RCC 7860 (cell line): ENCODE measurements at regions not wholly inside any gene's neighbourhood (a gene's known extent, or its start where the extent isn't known, plus 50 kb on each side); places are given as distances from the start of the nearest gene placed in this dataset.
"Not testable (repeated sequence)": the region's sequence is repeated elsewhere in the genome, so short reads cannot be mapped to it uniquely, and the experiment has no call there.

Experiments used
- DNase-seq: peaks from one replicate; pipeline ENCODE4 v3.0.0-alpha.2; 2015; ENCODE audit warnings: low spot score
- FAIRE-seq: peaks from 2 replicates; lab custom pipeline; 2012; peaks lifted over from hg19 to GRCh38; lab: Jason Lieb, UNC

DNA sequence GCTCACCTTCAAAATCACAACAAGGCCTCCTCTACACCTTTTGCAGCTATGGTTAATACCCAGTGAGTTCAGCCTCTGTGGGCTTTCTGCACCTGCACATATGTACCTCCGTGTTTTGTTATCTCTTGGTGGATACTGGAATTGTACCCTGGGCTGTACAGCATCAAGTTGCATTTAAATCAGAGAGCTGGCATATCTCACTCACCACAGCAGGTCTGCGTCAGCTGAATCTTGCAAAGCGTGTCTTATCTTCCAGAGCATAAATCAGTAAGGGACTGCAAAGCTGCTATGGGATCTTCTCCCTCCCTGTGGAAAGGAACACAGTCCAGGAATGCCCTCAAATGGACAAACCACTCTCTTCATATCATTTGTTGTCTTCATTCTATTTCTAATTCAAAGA, 1048.7 kb downstream of the UQCRFS1 start:
- FAIRE-seq = no peak
- DNase-seq = no peak

DNA sequence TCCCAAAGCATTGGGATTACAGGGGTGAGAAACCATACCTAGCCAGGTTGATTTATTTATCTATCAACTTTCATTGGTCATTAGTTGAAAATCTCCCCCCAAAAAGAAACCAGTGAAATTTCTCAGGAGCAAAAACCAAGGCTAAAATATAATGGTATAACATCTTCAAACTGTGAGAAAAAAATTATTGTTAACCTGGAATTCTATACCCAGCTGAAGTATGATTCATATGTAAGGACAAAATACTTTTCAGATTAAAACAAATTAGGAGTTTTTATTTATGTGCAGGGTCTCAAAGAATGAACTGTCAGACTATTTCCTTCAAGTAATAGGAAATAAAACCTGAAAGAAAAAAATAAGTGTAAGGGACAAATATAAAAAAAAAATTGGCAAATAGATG, 1053.9 kb downstream of the UQCRFS1 start:
- DNase-seq (no peak), FAIRE-seq (no peak)

DNA sequence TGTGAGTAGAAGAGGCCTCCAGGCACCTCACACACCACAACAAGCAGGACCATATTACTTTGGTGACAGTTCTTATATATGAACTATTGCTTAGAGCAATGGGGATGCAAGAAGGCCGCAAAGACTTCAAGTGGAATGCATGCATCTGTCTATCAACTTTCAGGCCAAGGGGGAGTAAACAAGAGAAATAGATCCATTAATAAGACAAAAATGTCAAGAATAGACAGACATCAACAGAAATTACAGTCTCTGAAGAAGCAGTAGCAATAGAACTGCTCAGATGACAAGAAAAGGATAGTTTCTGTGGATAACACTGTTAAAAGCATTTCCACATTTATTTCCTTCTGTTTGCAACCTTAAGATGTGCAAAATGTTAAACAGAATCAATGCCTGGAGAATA, 1057.7 kb downstream of the UQCRFS1 start:
- FAIRE-seq = no peak
- DNase-seq = no peak

- FAIRE-seq (no peak), DNase-seq (no peak)
These were observed 1058.9 kb downstream of the UQCRFS1 start for GRCh38 chr19:28154077-28154476.

- FAIRE-seq (no peak), DNase-seq (no peak)
These were observed 1059.8 kb downstream of the UQCRFS1 start for GRCh38 chr19:28153123-28153522.

GRCh38 chr19:28152195-28152594, 1060.8 kb downstream of the UQCRFS1 start:
- FAIRE-seq (no peak), DNase-seq (no peak)

DNA sequence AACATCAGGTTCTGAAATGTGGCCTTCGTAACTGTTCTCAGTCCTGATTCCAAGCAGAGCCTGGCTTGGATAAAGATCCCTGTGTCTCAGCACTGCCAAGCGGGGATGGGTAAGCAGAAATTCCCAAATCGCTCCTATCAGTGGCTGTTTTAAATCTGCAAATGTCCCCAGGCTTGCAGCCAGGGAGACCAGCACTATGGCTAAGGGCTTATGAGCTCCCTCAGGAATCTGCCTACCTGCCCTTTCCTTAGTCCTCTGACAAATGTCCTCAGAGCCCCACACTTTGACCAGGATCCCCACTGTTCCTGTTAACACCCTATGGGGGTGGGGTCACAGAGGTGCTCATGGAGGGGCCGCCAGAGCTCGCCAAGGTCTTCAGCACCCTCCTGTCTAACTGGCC, 1062.8 kb downstream of the UQCRFS1 start:
- FAIRE-seq (no peak), DNase-seq (no peak)

GRCh38 chr19:28148554-28148953, 1064.4 kb downstream of the UQCRFS1 start:
- DNase-seq (no peak), FAIRE-seq (no peak)

GRCh38 chr19:28142258-28142657, 1070.7 kb downstream of the UQCRFS1 start:
- FAIRE-seq (no peak), DNase-seq (no peak)

GRCh38 chr19:28140201-28140600, 1072.8 kb downstream of the UQCRFS1 start:
- no peak for FAIRE-seq
- no peak for DNase-seq

DNA sequence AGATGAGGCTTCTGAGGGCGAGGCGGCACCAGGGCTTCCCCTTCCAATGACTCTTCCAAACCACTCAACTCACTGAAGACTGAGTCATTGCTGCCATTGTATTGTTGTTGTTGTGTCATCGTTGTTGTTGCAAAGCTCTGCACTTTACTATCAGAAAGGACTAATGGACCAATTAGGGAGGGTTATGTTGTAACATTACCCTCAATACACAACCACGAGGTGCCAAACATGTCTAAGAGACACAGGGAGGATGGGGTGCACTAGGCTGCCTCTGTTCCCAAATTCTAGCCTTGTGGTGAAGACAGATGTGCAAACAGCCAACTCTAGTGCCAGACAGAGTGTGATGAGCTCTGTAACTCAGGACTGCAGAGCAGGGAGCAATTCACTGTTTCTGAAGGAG, 1075.2 kb downstream of the UQCRFS1 start:
- no peak for FAIRE-seq

DNA sequence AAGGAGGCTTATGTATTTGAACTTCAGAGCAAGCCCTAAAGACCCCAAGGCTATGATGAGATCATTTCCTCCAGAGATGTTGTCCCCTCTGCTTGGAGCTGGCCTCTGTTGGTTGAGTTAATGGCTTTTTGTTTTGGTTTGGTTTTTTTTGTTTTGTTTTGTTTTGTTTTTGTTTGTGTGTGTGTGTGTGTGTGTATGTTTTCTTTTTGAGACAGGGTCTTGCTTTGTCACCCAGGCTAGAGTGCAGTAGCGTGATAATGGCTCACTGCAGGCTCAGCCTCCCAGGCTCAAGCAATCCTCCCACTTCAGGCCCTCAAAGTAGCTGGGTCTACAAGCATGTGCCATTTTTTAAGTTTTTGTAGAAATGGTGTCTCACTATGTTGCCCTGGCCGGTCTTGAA, 1076.2 kb downstream of the UQCRFS1 start:
- FAIRE-seq (no peak), DNase-seq (no peak)

More for the DNA sequence above, 1075.2 kb downstream of the UQCRFS1 start:
- DNase-seq = no peak

DNA sequence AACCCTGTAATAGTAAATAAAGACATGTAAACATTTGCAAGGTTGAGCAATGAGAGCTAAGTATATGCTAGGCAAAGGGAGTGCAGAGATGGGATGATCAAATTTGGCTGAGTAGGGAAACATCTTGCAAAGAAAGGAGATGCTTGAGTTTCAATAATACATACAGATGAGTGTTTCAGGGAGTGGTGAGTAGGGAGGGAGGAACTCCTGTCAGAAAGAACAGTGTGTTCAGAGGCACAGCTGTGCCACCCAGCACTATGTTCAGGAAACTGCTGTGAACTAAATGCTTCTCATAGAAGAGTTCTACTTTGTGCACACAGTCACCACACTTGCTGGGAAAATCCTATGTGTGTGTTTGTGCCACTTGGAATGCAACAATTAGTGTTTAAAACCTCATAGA, 1077.1 kb downstream of the UQCRFS1 start:
- DNase-seq (no peak), FAIRE-seq (no peak)

GRCh38 chr19:28134311-28134710, 1078.6 kb downstream of the UQCRFS1 start:
- DNase-seq = peak; percentile 4
- no peak for FAIRE-seq

- not testable (repeated sequence) for FAIRE-seq, DNase-seq
These were observed 1082.1 kb downstream of the UQCRFS1 start for GRCh38 chr19:28130881-28131280.

GRCh38 chr19:28130066-28130511, 1082.9 kb downstream of the UQCRFS1 start:
- DNase-seq (peak; percentile 49), FAIRE-seq (peak; percentile 87)

DNA sequence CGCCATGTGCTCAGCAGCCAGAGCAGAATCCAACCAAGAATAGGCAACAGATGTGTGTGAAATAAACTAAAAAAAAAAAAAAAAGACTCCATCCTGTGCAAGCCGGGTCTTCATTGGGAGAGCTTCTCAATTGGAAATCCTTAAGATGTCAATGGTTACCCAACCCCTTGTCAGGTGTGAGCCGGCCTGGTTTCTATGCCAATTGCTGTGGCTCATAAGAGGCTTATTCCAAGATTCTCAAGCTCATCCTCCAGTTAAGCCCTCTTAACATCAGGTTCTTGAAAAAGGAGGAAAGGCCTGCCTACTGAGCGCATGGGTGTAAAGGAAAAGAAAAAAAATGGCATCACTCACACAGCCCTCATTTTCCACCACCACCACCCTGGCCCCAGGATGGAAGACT, 1084.6 kb downstream of the UQCRFS1 start:
- no peak for FAIRE-seq

DNA sequence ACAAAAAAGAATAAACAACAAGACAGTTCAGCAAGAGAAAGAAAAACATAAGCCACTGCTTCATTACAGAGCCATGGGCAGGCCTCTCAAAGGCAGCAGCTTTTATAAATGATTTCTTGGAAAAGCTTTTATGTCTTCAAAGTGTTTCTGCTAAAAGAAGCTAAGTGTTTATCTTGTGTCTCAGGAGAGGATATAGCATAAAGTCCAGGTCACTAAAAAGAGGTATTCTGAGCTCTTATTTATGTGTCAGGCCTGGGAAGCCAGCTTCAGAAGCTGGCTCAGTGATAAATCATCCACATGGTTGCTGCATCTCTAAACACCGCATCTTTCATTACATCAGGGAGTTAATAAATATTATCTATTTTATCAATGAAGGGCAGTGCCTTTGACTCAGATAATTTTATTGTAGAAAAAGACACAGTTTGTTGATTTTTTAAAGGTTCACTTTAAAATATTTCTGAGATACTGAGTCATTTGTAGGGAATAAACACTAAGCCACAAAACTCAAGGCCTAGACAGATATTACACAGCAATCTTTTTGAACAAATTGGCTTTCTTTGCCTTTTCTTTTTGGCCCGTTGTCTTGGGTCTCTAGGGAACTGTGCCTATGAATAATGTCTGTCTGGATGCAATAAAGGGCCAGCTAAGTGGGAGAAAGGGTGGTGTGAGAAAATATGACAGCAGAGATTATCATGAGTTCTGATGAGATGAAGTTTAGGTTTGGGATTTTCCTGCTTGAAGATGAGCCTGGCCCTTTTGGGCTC, 1086.6 kb downstream of the UQCRFS1 start:
- FAIRE-seq (no peak), DNase-seq (no peak)

More for the DNA sequence above, 1084.6 kb downstream of the UQCRFS1 start:
- no peak for DNase-seq

- no peak for DNase-seq
- no peak for FAIRE-seq
These were observed 1090.2 kb downstream of the UQCRFS1 start for GRCh38 chr19:28122734-28123133.

DNA sequence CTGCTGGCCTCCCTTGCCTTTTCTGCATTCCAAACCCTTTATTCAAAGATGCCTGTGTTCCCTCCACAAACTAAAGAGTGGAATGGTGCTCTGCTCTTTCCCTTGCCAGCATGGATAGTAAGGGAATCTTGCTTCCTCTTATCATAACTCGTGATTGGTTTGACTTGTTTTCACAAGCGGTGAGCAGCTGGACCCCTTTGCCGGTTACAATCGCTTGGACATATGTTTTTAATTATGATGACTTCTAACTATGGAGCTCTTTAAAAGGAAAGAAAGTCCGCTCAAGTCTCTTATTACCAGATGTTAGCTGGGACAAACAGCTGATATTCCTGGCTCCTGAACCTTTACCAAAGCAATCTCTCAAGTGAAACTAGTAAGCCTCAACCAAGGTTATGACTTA, 1094.7 kb downstream of the UQCRFS1 start:
- no peak for DNase-seq
- no peak for FAIRE-seq

DNA sequence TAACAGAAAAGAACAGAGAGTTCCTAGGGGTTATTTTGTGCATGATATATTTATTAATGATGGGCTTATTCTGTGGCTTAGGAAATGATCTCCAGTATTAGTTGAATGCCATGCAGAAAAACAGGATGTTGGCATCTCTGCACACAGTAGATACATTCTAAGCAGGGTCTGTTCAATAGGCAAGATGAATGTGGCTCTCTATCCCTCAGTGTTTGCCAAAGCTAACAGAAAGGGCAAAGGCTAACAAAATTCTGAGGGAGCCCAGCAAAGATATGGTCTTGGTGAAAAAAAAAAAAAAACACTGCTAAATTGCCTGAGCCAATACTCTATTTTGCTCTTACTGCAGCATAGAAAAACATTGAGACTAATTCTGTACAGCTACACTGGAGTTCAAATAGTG, 1095.8 kb downstream of the UQCRFS1 start:
- FAIRE-seq (no peak), DNase-seq (no peak)

DNA sequence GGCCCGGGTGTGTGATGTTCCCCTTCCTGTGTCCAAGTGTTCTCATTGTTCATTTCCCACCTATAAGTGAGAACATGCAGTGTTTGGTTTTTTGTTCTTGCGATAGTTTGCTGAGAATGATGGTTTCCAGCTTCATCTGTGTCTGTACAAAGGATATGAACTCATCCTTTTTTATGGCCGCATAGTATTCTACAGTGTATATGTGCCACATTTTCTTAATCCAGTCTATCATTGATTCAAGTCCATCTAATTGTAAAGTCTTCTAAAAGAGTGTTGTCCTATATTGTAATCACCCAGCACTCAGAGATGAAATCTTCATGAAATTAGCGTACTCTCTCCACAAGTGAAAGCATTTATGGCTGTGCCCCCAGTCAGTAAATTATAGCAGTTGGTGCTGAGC, 1096.6 kb downstream of the UQCRFS1 start:
- not testable (repeated sequence) for FAIRE-seq, DNase-seq

- DNase-seq (no peak), FAIRE-seq (no peak)
These were observed 1109.0 kb downstream of the UQCRFS1 start for GRCh38 chr19:28103921-28104320.
